Neuronal stem cell (in vitro differentiated cells): ENCODE measurements at regions not wholly inside any gene's neighbourhood (a gene's known extent, or its start where the extent isn't known, plus 50 kb on each side); places are given as distances from the start of the nearest gene placed in this dataset.
A peak's percentile ranks its signal among the peaks of the same experiment; 100 is the strongest.
"Not testable (repeated sequence)": the region's sequence is repeated elsewhere in the genome, so short reads cannot be mapped to it uniquely, and the experiment has no call there.

ENCODE experiments used
- DNase-seq: peaks from one replicate; pipeline ENCODE4 v3.0.0-alpha.2; 2013; ENCODE audit warnings: low spot score
- H2AFZ ChIP-seq: one replicate; pipeline ENCODE4 v1.6.1; 2013; ENCODE audit warnings: mild to moderate bottlenecking, low read length, inconsistent platforms
- H2AK5ac ChIP-seq: 2 replicates; pipeline ENCODE4 v1.6.1; 2013; ENCODE audit warnings: low read depth, mild to moderate bottlenecking, inconsistent platforms, low read length, moderate library complexity, mixed read lengths
- H2BK120ac ChIP-seq: 2 replicates; pipeline ENCODE4 v1.6.1; 2013; ENCODE audit warnings: low read depth, mild to moderate bottlenecking, inconsistent platforms, low read length, moderate library complexity, mixed read lengths
- H2BK12ac ChIP-seq: one replicate; pipeline ENCODE4 v1.6.1; 2013; ENCODE audit warnings: low read length, inconsistent platforms
- H2BK15ac ChIP-seq: 2 replicates; pipeline ENCODE4 v1.6.1; 2013; ENCODE audit warnings: mild to moderate bottlenecking, low read length, inconsistent platforms, mixed read lengths
- H2BK5ac ChIP-seq: one replicate; pipeline ENCODE4 v1.6.1; 2013; ENCODE audit warnings: inconsistent platforms, mild to moderate bottlenecking, low read length, moderate library complexity
- H3K14ac ChIP-seq: one replicate; pipeline ENCODE4 v1.6.1; 2013; ENCODE audit warnings: low read length, inconsistent platforms
- H3K18ac ChIP-seq: 2 replicates; pipeline ENCODE4 v1.6.1; 2013; ENCODE audit warnings: low read length, inconsistent platforms
- H3K23ac ChIP-seq: 2 replicates; pipeline ENCODE4 v1.6.1; 2013; ENCODE audit warnings: low read depth, mild to moderate bottlenecking, mixed read lengths, low read length, inconsistent platforms; ENCODE audit not compliant: poor library complexity
- H3K27ac ChIP-seq: replicated peaks from 3 replicates; pipeline ENCODE4 v1.5.1; 2013; ENCODE audit warnings: low read length, inconsistent platforms
- H3K27me3 ChIP-seq, 3 experiments: 2 replicates each; pipeline ENCODE4 v1.6.1; 2013; ENCODE audit warnings: low read length in 3 of 3, mild to moderate bottlenecking in 2 of 3, inconsistent platforms in 1 of 3, low read depth in 1 of 3, mixed read lengths in 1 of 3, moderate library complexity in 1 of 3; ENCODE audit not compliant: control insufficient read depth in 3 of 3, insufficient read depth in 3 of 3
- H3K36me3 ChIP-seq, 2 donors: replicated peaks in 1 of 2; 2 replicates each; pipeline ENCODE4 v1.6.1; 2013; ENCODE audit warnings: low read length in 2 of 2; ENCODE audit not compliant: control insufficient read depth in 2 of 2, insufficient read depth in 2 of 2
- H3K4ac ChIP-seq: 2 replicates; pipeline ENCODE4 v1.6.1; 2013; ENCODE audit warnings: inconsistent platforms, mild to moderate bottlenecking, low read length, moderate library complexity
- H3K4me1 ChIP-seq, 2 donors: 1 replicate in 1 of 2; 2 replicates in 1 of 2; pipeline ENCODE4 v1.6.1; 2013; ENCODE audit warnings: low read length in 2 of 2, low read depth in 1 of 2; ENCODE audit not compliant: control insufficient read depth in 2 of 2, insufficient read depth in 1 of 2
- H3K4me2 ChIP-seq: one replicate; pipeline ENCODE4 v1.6.1; 2013; ENCODE audit warnings: mild to moderate bottlenecking, low read length, inconsistent platforms; ENCODE audit not compliant: insufficient read depth, poor library complexity, severe bottlenecking
- H3K4me3 ChIP-seq, 2 donors: 2 replicates each; pipeline ENCODE4 v1.5.1; 2013; ENCODE audit warnings: low read length in 2 of 2, mild to moderate bottlenecking in 2 of 2, inconsistent platforms in 1 of 2, moderate library complexity in 1 of 2
- H3K79me1 ChIP-seq: one replicate; pipeline ENCODE4 v1.6.1; 2013; ENCODE audit warnings: low read depth, mild to moderate bottlenecking, inconsistent platforms, low read length, moderate library complexity
- H3K9ac ChIP-seq: one replicate; pipeline ENCODE4 v1.6.1; 2013; ENCODE audit warnings: mild to moderate bottlenecking, low read depth, low read length, inconsistent platforms; ENCODE audit not compliant: poor library complexity
- H3K9me3 ChIP-seq, 2 donors: replicated peaks in 1 of 2; 2 replicates each; pipeline versions ENCODE3 to v1.6.1; 2013; ENCODE audit warnings: low read length in 2 of 2, mild to moderate bottlenecking in 2 of 2, inconsistent platforms in 1 of 2, low read depth in 1 of 2, mixed read lengths in 1 of 2, moderate library complexity in 1 of 2; ENCODE audit not compliant: control insufficient read depth in 2 of 2, insufficient read depth in 1 of 2
- H4K8ac ChIP-seq: one replicate; pipeline ENCODE4 v1.6.1; 2013; ENCODE audit warnings: low read depth, mild to moderate bottlenecking, inconsistent platforms, low read length, moderate library complexity
- H4K91ac ChIP-seq: one replicate; pipeline ENCODE4 v1.6.1; 2013; ENCODE audit warnings: low read length, low read depth, mild to moderate bottlenecking, inconsistent platforms; ENCODE audit not compliant: poor library complexity
- WGBS, 2 donors: extraction: QIAGEN DNeasy Blood & Tissue Kit; methylation state at CpG; one replicate each; pipeline ENCODE4 v1.1.7; 2013; ENCODE audit warnings: missing lambda C conversion rate in 2 of 2, mixed read lengths in 1 of 2; ENCODE audit not compliant: insufficient read length in 2 of 2, insufficient replicate concordance in 1 of 2; ENCODE audit errors: extremely low coverage in 2 of 2; 5-methylcytosine and 5-hydroxymethylcytosine counted together

- no peak for DNase-seq
- H2AK5ac ChIP-seq: no peak overlapping the region
- H3K36me3 ChIP-seq: no peaks in the 10 kb centered on the region
- no peak overlapping the region for H3K23ac ChIP-seq
- H3K9me3 ChIP-seq: no peaks in the 10 kb centered on the region
- no peak overlapping the region for H3K4me2 ChIP-seq
- H3K18ac ChIP-seq: no peak overlapping the region
- H3K14ac ChIP-seq: no peak overlapping the region
- peak overlapping the region; percentile 11 for H2AFZ ChIP-seq
- no peak overlapping the region for H2BK12ac ChIP-seq
- no peak overlapping the region for H4K8ac ChIP-seq
- H3K4me3 ChIP-seq: no peak overlapping the region
- H3K9ac ChIP-seq: no peak overlapping the region
- no peaks in the 10 kb centered on the region for H3K79me1 ChIP-seq
- no peak overlapping the region for H2BK15ac ChIP-seq
- H3K27me3 ChIP-seq: no peaks in the 10 kb centered on the region
- H4K91ac ChIP-seq: no peak overlapping the region
- no peaks in the 10 kb centered on the region for H3K4me1 ChIP-seq
- H3K27ac ChIP-seq: no peak overlapping the region
- H2BK5ac ChIP-seq: no peak overlapping the region
- H2BK120ac ChIP-seq: no peak overlapping the region
- no CpG with 5 or more reads among the region's 3 CpGs for WGBS, 2 donors
- H3K4ac ChIP-seq: no peak overlapping the region
Measured at GRCh38 chr7:87287738-87288341, 57.6 kb upstream of the CROT start.

GRCh38 chr7:87288742-87289141 lies 56.7 kb upstream of the CROT start:
- H2AK5ac ChIP-seq: not testable (repeated sequence)
- no CpG with 5 or more reads among the region's 14 CpGs for WGBS, 2 donors

GRCh38 chr7:87295565-87295964 lies 49.9 kb upstream of the CROT start:
- not testable (repeated sequence) for H3K9me3 ChIP-seq
- WGBS, 2 donors: no CpG with 5 or more reads among the region's 3 CpGs

More at GRCh38 chr7:87288742-87289141, 56.7 kb upstream of the CROT start:
- not testable (repeated sequence) for H3K9me3 ChIP-seq, H3K79me1 ChIP-seq, H3K18ac ChIP-seq, H4K91ac ChIP-seq, H3K27ac ChIP-seq, H2BK120ac ChIP-seq, H2AFZ ChIP-seq, H3K14ac ChIP-seq, H3K4me2 ChIP-seq, H3K23ac ChIP-seq, H3K4ac ChIP-seq, H4K8ac ChIP-seq, H2BK15ac ChIP-seq, H3K27me3 ChIP-seq, H2BK12ac ChIP-seq, H3K4me3 ChIP-seq, DNase-seq, H3K36me3 ChIP-seq, H3K9ac ChIP-seq, H3K4me1 ChIP-seq, H2BK5ac ChIP-seq

More at GRCh38 chr7:87295565-87295964, 49.9 kb upstream of the CROT start:
- not testable (repeated sequence) for H3K27me3 ChIP-seq, H3K4me1 ChIP-seq, H2BK120ac ChIP-seq, H3K4ac ChIP-seq, H3K23ac ChIP-seq, H2BK15ac ChIP-seq, H4K91ac ChIP-seq, H3K4me3 ChIP-seq, H4K8ac ChIP-seq, H2AK5ac ChIP-seq, H3K27ac ChIP-seq, H3K9ac ChIP-seq, DNase-seq, H3K36me3 ChIP-seq, H3K79me1 ChIP-seq, H3K4me2 ChIP-seq, H3K14ac ChIP-seq, H2BK12ac ChIP-seq, H2BK5ac ChIP-seq, H2AFZ ChIP-seq, H3K18ac ChIP-seq
